ENCODE measurements at regions not wholly inside any gene's neighbourhood (a gene's known extent, or its start where the extent isn't known, plus 50 kb on each side); places are given as distances from the start of the nearest gene placed in this dataset.
A peak's percentile ranks its signal among the peaks of the same experiment; 100 is the strongest.

DNA sequence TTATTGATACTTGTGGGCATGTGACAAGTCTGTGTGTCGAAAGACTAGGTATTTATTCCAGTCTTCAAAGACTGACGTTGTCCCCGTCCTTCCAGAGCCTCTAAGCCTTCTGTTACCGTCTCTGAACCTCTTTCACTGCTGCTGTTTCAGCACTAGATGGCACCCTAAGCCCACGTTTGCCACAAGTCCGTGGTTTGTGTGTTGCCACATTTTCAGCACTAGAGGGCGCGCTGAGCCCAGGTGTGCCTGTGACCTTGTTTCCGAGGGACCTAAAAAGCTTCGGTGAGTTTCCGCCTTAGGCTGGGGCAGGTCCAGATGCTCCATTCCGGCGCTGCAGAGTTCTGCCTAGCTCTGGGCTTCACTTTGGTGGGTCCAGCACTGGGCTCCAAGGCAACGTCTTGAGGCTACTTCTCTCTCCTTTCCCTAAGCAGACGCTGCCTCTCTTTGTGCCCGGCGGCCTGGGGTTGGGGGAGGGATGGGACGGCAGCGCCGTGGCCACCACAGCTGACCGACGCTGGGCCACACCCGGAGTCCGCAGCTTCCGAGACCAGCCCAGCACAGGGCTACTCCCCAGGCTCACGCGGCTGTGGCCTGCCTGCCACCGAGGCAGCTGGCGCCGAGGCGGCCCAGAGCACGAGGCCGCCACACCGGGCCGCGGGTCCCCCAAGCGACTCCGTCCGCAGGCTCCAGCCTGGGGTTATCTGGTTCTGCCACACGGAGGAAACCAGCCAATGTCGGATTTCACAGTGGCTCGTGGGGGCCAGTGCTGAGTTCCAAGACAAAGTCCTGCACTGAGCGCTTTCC lies 520.2 kb downstream of the REEP3 start (continued):
- TF ChIP-seq, protein P1, sequence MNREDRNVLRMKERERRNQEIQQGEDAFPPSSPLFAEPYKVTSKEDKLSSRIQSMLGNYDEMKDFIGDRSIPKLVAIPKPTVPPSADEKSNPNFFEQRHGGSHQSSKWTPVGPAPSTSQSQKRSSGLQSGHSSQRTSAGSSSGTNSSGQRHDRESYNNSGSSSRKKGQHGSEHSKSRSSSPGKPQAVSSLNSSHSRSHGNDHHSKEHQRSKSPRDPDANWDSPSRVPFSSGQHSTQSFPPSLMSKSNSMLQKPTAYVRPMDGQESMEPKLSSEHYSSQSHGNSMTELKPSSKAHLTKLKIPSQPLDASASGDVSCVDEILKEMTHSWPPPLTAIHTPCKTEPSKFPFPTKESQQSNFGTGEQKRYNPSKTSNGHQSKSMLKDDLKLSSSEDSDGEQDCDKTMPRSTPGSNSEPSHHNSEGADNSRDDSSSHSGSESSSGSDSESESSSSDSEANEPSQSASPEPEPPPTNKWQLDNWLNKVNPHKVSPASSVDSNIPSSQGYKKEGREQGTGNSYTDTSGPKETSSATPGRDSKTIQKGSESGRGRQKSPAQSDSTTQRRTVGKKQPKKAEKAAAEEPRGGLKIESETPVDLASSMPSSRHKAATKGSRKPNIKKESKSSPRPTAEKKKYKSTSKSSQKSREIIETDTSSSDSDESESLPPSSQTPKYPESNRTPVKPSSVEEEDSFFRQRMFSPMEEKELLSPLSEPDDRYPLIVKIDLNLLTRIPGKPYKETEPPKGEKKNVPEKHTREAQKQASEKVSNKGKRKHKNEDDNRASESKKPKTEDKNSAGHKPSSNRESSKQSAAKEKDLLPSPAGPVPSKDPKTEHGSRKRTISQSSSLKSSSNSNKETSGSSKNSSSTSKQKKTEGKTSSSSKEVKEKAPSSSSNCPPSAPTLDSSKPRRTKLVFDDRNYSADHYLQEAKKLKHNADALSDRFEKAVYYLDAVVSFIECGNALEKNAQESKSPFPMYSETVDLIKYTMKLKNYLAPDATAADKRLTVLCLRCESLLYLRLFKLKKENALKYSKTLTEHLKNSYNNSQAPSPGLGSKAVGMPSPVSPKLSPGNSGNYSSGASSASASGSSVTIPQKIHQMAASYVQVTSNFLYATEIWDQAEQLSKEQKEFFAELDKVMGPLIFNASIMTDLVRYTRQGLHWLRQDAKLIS (CRISPR knock-in tag; IDR thresholded peaks at IDR 0.05), result no peak
- TF ChIP-seq CHCHD3 (CRISPR knock-in tag; IDR thresholded peaks at IDR 0.05) (no peak), ZNF3 (CRISPR knock-in tag; IDR thresholded peaks at IDR 0.05) (no peak), ZMYM4 (CRISPR knock-in tag; IDR thresholded peaks at IDR 0.05) (peak; percentile 100), RFX3 (CRISPR knock-in tag; IDR thresholded peaks at IDR 0.05) (no peak), ZNF143 (CRISPR knock-in tag; IDR thresholded peaks at IDR 0.05) (no peak), ZFX (CRISPR knock-in tag; IDR thresholded peaks at IDR 0.05; ENCODE audit: low read depth) (no peak), ZFP90 (CRISPR knock-in tag; IDR thresholded peaks at IDR 0.05; ENCODE audit: borderline replicate concordance) (peak; percentile 37; the same call in 1 of the 2 replicates), ZNF30 (CRISPR knock-in tag; IDR thresholded peaks at IDR 0.05) (no peak), HOXD1 (CRISPR knock-in tag; IDR thresholded peaks at IDR 0.05) (no peak), NR2F6 (IDR thresholded peaks at IDR 0.05) (no peak), NR2F6 (CRISPR knock-in tag; IDR thresholded peaks at IDR 0.05) (peak; percentile 43; the same call in 1 of the 2 replicates), ETV5 (CRISPR knock-in tag; IDR thresholded peaks at IDR 0.05; ENCODE audit: borderline replicate concordance) (0 out of 2 replicates have a peak, but pooled peaks have one; percentile 13), ZSCAN31 (CRISPR knock-in tag; IDR thresholded peaks at IDR 0.05; ENCODE audit: low read depth) (no peak), ZNF761 (CRISPR knock-in tag; conservative IDR thresholded peaks at IDR 0.05) (no peak), SOX5 (CRISPR knock-in tag; IDR thresholded peaks at IDR 0.05; ENCODE audit: borderline replicate concordance) (no peak)
- TF ChIP-seq, protein P2, sequence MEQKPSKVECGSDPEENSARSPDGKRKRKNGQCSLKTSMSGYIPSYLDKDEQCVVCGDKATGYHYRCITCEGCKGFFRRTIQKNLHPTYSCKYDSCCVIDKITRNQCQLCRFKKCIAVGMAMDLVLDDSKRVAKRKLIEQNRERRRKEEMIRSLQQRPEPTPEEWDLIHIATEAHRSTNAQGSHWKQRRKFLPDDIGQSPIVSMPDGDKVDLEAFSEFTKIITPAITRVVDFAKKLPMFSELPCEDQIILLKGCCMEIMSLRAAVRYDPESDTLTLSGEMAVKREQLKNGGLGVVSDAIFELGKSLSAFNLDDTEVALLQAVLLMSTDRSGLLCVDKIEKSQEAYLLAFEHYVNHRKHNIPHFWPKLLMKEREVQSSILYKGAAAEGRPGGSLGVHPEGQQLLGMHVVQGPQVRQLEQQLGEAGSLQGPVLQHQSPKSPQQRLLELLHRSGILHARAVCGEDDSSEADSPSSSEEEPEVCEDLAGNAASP (CRISPR knock-in tag; IDR thresholded peaks at IDR 0.05; ENCODE audit: borderline replicate concordance), result peak; percentile 60; the same call in 1 of the 2 replicates
- TF ChIP-seq, protein P3, sequence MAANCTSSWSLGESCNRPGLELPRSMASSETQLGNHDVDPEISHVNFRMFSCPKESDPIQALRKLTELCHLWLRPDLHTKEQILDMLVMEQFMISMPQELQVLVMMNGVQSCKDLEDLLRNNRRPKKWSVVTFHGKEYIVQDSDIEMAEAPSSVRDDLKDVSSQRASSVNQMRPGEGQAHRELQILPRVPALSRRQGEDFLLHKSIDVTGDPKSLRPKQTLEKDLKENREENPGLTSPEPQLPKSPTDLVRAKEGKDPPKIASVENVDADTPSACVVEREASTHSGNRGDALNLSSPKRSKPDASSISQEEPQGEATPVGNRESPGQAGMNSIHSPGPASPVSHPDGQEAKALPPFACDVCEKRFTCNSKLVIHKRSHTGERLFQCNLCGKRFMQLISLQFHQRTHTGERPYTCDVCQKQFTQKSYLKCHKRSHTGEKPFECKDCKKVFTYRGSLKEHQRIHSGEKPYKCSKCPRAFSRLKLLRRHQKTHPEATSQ (CRISPR knock-in tag; IDR thresholded peaks at IDR 0.05; ENCODE audit: borderline replicate concordance), result peak; percentile 62; the same call in 1 of the 2 replicates
- TF ChIP-seq, protein P4, sequence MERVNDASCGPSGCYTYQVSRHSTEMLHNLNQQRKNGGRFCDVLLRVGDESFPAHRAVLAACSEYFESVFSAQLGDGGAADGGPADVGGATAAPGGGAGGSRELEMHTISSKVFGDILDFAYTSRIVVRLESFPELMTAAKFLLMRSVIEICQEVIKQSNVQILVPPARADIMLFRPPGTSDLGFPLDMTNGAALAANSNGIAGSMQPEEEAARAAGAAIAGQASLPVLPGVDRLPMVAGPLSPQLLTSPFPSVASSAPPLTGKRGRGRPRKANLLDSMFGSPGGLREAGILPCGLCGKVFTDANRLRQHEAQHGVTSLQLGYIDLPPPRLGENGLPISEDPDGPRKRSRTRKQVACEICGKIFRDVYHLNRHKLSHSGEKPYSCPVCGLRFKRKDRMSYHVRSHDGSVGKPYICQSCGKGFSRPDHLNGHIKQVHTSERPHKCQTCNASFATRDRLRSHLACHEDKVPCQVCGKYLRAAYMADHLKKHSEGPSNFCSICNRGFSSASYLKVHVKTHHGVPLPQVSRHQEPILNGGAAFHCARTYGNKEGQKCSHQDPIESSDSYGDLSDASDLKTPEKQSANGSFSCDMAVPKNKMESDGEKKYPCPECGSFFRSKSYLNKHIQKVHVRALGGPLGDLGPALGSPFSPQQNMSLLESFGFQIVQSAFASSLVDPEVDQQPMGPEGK (CRISPR knock-in tag; IDR thresholded peaks at IDR 0.05), result no peak
- TF ChIP-seq, protein P5, sequence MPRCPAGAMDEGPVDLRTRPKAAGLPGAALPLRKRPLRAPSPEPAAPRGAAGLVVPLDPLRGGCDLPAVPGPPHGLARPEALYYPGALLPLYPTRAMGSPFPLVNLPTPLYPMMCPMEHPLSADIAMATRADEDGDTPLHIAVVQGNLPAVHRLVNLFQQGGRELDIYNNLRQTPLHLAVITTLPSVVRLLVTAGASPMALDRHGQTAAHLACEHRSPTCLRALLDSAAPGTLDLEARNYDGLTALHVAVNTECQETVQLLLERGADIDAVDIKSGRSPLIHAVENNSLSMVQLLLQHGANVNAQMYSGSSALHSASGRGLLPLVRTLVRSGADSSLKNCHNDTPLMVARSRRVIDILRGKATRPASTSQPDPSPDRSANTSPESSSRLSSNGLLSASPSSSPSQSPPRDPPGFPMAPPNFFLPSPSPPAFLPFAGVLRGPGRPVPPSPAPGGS (CRISPR knock-in tag; IDR thresholded peaks at IDR 0.05), result 0 out of 2 replicates have a peak, but pooled peaks have one; percentile 26

All from HepG2 (cell line).